HG03432 (cell line): ENCODE measurements at regions not wholly inside any gene's neighbourhood (a gene's known extent, or its start where the extent isn't known, plus 50 kb on each side); places are given as distances from the start of the nearest gene placed in this dataset.
"Not testable (repeated sequence)": the region's sequence is repeated elsewhere in the genome, so short reads cannot be mapped to it uniquely, and the experiment has no call there.

Experiments used
- ATAC-seq: cut with Tn5 transposase; IDR thresholded peaks from one replicate; pipeline ENCODE4 v1.9.1; 2021; ENCODE audit warnings: mild to moderate bottlenecking, moderate library complexity; ENCODE audit not compliant: unreplicated experiment

- no peak for ATAC-seq
Observed at GRCh38 chr6:88458662-88459061, 292.5 kb upstream of the CNR1 start.

DNA sequence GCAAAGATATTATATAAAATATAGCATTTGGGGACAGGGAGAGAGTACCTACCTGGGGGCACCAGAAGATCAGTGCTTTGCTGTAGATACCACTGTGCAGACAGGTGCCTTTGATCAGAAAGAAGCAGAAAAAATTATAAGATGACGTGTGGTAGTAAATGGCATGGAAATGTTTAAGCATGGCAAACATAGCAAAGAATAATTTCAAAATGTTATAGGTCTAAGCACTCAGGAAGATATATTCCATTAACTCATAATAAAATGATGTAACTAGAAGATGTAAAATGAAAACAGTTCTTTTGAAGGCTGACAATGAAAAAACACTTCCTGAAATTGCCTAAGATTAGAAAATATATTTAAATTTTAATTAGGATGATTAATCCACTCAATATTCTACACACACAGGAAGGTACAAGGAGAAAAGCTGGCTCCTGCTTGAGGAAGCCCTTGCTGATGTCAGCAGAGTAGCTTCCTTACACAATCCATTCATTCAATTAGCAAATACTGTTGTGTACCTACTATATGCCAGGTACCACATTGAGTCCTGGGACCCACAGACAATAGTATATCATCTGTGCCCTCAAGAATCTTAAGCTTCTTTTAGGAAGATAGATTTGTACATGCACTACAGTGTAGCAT lies 290.2 kb upstream of the CNR1 start:
- ATAC-seq = no peak

GRCh38 chr6:88455317-88455716 lies 289.2 kb upstream of the CNR1 start:
- no peak for ATAC-seq

- ATAC-seq = no peak
Observed at GRCh38 chr6:88454658-88455057, 288.5 kb upstream of the CNR1 start.

- no peak for ATAC-seq
Observed at GRCh38 chr6:88449770-88450169, 283.6 kb upstream of the CNR1 start.

DNA sequence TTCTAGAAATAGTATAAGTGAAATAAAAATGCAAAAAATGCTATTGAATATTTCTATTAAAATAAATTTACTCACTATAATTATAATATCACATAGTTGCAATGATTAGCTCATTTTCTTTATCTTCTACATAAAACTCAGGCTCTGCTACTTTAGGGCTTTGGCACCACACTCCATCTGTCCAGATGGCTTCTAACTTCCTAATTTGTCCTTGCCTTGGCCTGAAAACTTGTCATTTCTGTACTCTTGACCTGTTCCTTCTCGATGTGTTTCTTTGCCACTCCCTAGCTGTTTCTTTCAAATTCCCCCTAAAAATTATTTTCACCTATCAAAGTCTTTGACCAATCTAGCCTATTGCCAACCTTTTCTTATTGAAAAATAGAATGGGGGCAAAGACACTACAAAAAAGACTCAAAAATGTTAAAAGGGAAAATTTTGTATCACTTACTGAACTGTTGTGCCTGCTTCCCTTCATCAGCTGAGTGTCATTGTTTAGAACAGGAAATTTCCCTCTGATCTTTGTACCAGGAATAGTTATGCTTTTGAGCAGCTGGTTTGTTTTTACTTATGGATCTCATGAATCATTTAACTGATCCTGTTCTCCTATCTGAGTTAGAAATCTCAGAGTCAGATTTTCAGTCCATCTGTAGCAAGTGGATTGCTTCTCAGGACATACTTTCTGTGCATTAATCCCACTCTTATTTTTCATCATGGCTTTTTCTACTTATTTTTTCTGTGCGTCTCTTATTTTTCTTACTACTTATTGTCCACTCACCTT lies 279.2 kb upstream of the CNR1 start:
- no peak for ATAC-seq

DNA sequence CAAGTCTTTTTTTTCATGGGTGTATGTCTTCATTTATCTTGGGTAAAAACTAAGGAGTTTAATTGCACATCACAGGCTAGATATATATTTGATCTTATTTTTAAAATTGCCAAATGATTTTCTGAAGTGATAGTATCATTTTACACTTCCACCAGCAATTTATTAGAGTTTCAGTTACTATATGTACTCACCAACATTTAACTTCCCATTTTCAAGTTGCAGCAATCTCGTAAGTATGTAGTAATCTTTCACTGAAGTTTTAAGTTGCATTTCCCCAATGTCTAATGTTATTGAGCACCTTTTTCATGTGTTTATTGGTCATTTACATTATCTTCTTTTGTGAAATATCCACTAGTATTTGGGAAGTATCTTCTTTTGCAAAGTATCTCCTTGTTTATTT lies 277.4 kb upstream of the CNR1 start:
- ATAC-seq = no peak

GRCh38 chr6:88442737-88443136 lies 276.6 kb upstream of the CNR1 start:
- ATAC-seq = no peak

DNA sequence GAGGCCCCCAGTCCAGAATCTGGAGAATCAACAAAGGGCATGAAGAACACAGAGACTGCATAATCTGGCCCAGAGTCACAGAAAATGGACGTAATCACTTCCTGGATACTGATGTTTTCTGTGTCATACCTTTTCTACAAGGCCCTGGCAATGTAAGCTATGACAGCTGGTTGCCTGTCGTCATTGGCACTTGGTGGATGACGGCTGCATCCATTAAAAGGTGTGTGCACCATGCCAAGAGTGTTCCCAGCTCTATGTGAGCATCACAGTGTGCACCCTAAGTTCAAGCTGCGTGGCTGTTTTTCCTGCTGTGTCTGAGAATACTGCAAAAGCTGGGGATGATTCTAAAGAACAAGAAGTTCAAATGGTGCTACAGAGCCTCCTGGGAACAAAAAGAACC lies 275.2 kb upstream of the CNR1 start:
- ATAC-seq = no peak

- no peak for ATAC-seq
Observed at GRCh38 chr6:88428068-88428467, 261.9 kb upstream of the CNR1 start.

DNA sequence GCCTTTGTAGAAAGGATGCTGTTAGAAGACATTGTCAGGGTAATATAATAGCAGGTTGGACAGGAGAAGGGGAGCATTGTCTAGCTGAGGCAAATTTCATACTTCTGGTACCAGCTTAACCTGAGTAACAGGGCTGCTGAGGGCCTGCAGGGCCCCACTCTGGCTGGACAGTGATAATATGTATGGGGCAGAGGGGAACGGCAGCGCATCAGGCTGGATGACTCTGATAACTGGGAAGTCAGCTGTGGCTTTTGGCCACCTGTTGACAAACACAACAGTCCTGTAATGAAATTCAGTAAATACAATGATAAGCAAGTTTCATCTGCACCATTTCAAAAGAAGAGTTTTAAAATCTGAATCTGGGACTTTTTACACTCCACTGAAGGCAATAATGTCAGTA lies 259.9 kb upstream of the CNR1 start:
- no peak for ATAC-seq

GRCh38 chr6:88422831-88423230 lies 256.7 kb upstream of the CNR1 start:
- no peak for ATAC-seq

- ATAC-seq = not testable (repeated sequence)
Observed at GRCh38 chr6:88420967-88421488, 254.9 kb upstream of the CNR1 start.

DNA sequence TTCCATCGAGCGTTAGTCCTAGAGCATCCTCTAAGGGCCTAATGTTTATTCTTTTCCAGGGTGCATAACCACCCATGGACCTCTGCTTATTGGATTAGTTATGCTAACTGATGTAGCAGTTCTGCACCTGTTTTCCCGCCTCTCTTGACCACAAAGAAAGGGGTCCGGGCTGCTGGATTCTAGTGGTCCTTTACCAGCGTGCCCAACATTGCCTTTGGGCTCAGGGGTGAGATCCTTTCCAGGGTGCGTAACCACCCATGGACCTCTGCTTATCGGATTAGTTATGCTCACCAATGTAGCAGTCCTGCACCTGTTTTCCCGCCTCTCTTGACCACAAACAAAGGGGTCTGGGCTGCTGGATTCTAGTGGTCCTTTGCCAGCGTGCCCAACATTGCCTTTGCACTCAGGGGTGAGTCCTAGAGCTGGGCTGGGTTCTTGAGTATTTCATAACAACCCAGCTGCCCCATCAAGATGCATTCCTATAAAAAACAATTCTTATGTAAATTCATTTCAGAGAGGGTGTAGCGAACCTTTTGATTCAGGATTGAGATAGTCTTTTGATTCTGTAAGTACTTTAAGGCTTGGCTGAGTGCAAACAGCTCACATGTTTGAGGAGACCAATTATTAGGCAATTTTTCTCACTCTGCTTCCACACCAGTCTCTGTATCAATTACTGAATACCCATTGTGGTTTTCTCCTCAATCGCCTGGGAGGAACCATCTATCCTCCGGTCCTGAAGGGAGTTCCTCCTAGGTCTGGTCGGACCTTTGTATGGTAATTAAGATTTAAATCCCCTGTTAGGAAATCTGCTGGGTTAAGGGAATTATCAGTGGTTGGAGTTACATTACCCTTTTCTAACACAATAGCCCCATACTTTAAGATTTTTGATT lies 253.0 kb upstream of the CNR1 start:
- not testable (repeated sequence) for ATAC-seq

- ATAC-seq = not testable (repeated sequence)
Observed at GRCh38 chr6:88417361-88417760, 251.2 kb upstream of the CNR1 start.

DNA sequence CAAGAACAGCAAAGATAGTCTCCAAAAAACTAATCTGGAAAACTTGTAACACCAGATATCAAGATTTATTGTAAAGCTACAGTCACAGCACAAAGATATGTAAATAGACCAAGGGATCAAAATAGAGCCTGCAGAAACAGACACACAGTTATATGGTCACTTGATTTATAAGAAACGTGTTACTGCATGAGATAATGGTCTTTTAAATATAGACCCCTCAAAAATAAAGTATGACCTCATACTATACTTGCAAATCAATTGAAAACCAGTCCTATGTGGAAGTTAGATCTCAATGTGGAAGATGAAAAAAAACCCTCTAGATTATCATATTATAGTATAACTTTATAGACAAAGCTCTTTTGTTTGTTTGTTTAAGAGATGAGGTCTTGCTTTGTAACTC lies 247.3 kb upstream of the CNR1 start:
- ATAC-seq = no peak

GRCh38 chr6:88408355-88408754 lies 242.2 kb upstream of the CNR1 start:
- not testable (repeated sequence) for ATAC-seq

DNA sequence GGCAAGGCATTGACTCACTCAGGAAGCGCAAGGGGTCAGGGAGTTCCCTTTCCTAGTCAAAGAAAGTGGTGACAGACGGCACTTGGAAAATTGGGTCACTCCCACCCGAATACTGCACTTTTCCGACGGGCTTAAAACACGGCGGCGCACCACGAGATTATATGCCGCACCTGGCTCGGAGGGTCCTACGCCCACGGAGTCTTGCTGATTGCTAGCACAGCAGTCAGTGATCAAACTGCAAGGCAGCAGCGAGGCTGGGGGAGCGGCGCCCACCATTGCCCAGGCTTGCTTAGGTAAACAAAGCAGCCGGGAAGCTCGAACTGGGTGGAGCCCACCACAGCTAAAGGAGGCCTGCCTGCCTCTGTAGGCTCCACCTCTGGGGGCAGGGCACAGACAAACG lies 240.5 kb upstream of the CNR1 start:
- not testable (repeated sequence) for ATAC-seq

- no peak for ATAC-seq
Observed at GRCh38 chr6:88403486-88403885, 237.3 kb upstream of the CNR1 start.

- ATAC-seq = no peak
Observed at GRCh38 chr6:88402909-88403308, 236.8 kb upstream of the CNR1 start.

- not testable (repeated sequence) for ATAC-seq
Observed at GRCh38 chr6:88390998-88391397, 224.9 kb upstream of the CNR1 start.
